Femur (tissue), 1 donor: ENCODE measurements at regions not wholly inside any gene's neighbourhood (a gene's known extent, or its start where the extent isn't known, plus 50 kb on each side); places are given as distances from the start of the nearest gene placed in this dataset.
"Not testable (repeated sequence)": the region's sequence is repeated elsewhere in the genome, so short reads cannot be mapped to it uniquely, and the experiment has no call there.

Source experiments
- DNase-seq: peaks from one replicate; pipeline ENCODE4 v3.0.0-alpha.2; 2017

DNA sequence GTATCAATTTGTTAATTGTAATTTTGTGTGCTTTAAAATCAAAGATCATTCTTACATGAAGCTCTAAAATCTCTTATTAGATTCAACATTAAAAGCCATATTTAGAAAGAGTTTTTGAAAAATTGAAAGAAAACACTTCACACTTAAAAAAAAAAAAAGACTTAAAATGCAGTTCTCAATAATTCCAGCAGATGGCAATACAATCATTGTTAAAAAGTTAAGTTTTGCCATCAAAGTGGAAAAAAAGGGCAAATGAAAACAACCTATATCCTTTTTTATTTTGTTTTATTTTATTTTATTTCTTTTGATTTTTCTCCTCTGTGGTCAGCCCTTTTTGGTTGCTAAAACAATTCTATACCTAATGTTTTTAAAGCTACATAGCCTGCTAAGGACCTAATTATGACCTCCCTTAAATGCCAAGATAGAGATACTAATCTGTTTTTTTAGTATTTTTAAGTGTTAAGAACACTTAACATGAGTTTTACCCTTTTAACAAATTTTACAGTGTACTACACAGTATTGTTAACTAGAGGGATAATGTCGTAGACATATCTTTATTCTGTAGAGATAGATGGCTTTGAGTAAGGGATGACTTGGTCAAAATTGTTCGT is 154.2 kb upstream of the DAB2 start:
- no peak for DNase-seq

DNA sequence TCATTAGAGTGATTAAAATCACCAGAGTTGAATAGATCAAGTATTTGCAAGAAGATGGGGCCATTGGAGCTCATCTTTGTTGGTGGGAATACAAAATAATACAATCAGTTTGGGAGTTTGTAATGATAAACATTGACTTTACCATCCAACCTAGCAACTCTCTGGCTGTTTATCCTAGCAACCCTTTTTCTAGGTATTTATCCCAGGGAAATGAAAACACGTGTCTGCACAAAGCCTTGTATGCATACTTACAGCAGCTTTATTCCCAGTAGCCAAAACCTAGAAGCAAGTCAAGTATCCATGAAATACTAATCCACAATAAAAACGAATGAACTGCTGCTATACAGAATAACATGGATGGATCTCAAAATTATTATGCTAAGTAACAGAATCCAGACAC is 152.7 kb upstream of the DAB2 start:
- no peak for DNase-seq

DNA sequence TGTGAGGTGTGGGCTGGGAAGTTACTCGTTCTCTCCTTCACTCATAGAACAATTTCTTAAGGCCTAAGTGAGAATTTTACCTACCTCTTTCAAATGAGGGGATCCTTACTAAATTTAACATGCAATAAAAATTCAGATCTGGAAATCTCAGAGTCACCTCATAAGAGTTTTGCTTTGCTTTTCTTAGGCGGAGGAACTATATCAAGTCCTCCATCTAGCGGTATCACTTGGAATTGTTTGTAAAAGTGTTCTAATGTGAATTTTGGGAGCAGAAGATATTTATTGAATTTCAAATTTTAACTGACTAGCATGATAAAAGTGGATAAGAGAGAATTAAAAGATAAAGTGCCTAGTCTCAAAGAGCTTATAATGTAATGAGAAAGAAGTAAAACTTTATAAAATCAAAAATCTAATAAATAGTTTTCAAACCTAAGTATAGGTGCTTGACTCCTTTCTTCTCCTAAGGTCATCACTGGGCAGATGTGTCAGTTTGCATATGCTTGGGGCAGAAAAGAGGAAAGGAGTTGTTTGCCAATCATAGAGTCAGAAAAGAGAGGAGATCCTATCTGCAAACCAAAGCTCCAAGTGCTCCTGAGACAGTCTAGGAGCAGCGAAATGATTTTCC is 145.7 kb upstream of the DAB2 start:
- DNase-seq = no peak

DNA sequence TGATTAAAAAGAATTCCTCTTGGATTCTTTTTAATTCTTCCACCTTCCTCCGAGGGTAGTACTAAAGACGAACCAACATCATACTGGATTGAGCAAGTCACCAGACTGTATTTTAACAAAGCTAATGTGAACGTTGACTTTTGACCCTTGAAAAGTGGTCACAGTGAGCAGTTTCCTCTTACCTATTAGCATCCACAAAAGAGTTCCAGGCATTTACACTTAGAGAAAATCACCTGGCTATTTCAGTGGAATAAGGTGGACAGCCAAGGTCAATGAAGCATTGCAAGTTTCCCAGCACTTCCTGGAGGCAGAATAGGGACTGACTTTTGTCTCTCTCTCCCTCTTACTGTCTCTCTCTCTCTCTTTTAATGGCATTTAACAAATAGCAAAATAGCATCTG is 145.1 kb upstream of the DAB2 start:
- no peak for DNase-seq

DNA sequence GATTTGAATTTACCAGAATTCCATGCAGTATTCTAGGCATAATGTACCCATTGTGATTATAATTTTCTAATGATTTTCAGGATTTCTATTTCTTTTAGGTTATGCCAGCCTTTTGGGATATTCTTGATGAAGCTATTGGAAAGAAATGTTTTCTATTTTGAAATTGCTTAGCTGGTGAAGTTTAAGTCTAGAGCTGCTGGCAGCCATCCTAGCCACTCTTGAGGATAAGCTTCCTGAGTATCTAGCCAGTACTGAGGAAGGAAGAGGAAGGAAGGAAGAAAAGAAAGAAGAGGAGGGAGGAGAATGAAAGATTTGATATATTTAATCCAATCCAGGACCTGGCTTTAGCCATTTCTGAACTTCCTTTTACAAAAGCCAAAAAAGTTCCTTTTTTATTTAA is 142.1 kb upstream of the DAB2 start:
- no peak for DNase-seq

DNA sequence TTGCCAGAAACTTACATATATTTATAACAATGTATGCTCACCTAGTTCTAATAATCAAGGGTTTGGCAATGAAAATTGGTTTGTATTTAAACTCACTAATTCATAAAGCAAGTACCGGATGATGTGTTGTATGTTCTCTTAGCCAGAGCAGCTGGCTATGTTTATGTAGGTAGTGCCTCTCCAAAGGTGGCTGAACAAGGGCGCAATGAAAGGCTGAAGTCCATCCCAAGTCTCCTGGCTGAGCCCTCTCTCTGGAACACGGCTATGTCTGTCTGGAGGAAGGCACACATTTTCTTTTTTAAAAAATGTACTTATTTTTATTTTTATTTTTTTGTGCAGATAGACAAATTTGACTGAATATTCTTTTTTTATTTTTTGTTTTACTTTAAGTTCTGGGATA is 141.2 kb upstream of the DAB2 start:
- DNase-seq = no peak

DNA sequence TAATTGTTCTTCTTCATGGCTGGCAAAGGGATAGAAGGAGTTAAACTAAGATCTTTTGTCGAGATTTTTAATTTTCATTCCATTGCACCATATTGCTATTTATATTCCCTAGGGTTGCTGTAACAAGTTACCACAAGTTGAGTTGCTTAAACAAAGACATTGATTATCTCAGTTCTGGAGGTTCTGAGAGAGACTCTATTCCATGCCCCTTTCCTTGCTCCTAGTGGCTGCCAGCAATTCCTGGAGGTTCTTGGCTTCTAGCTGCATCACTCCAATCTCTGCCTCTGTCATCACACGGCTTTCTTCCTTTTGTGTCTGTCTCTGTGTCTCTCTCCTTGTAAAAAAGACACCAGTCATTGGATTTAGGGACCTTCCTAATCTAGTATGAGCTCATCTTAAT is 136.6 kb upstream of the DAB2 start:
- no peak for DNase-seq

DNA sequence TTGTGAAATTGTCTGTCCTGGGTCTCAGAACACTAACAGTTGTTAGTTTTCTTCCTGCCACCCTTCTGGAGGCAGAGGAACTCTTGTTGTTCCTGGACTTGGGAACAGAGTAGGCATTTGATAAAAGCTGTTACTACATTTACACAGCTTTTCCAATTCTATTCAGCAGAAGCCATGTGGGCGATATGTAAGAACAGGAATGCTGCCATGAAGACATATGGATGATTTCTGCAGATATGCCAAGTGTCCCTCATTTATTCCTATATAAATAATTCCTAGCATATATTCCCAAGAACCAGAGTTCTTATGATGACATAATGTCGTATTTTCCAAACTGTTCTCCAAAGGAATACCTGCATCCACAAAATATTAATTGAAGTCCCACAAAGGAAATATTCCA is 135.9 kb upstream of the DAB2 start:
- no peak for DNase-seq

DNA sequence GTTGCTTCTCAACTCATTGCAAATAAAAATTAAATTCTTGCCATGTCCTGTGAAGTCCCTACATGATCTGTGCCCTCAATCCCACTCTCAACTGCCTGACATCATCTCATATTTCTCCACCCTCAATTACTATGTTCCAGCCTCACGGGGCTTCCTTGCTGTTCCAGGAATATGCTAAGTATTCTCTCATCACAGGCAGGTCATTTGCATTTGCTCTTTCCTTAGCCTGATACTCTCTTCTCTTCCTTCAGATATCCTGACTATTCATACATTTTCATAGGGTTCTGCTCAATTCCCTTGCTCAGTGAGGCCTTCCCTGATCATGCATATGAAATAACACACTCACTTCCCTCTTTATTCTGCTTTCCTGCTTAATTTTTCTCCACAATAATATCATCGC is 135.1 kb upstream of the DAB2 start:
- no peak for DNase-seq

DNA sequence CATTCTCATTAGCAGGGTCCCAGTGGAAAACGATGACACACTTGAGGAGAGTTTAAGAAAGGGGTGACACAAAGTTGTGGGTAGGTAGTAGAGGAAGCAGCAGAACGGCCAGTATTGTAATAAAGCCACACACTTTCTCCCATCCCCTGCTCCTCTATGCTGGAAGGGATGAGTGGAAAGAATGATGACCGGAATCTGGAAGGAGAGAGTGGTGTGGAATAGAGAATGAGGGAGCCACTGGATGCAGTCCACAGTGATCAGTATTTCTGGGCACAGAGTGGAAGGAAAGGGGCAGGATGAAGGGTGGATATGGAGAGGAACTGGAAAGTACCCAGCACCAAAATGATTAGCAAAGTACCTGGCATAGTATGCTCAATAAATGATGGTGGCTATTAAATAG is 133.8 kb upstream of the DAB2 start:
- DNase-seq = peak; percentile 58

DNA sequence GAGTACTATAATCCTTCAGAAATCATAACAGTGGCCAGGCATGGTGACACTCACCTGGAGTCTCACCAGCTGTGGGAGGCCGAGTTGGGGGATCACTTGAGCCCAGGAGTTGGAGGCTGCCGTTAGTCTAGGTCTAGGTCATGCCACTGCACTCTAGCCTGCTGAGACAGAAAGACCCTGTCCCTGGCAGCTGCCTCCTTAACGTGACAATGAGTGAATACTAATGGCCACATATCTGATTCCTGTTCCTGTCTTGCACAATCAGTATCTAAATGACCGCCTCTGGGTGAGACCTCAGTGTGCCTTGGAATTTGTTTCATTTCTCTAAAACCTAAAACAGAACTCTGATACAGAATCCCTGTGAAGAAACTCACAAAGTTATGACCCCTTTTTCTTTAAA is 131.0 kb upstream of the DAB2 start:
- no peak for DNase-seq

DNA sequence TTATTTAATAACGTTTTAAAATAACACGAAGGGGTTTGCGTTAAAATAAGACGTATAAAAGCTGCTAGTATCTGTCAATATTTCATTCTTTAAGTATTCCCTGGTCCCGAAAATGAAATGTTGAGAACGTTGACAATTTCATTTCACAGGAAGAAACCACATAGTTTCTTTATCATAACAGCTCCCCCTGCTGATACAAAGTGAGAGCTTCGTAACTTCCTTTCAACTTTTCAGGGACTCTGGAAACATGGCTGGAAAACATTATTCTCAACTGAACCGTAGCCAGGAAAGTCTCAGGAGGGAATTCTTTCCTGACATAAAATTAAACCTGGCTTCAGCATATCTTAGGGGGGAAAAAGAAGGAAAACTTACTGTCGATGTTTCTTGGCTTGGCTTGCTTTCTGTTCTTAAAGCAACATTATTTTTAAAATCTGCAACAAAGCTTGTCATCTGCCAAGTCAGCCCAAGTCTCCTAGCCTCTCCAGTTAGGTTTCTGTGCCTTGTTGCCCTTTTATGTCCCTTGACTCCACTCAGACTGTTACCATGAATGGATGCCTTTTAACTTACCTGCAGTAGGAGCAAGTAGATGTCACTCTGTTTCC is 122.9 kb upstream of the DAB2 start:
- peak; percentile 87 for DNase-seq

DNA sequence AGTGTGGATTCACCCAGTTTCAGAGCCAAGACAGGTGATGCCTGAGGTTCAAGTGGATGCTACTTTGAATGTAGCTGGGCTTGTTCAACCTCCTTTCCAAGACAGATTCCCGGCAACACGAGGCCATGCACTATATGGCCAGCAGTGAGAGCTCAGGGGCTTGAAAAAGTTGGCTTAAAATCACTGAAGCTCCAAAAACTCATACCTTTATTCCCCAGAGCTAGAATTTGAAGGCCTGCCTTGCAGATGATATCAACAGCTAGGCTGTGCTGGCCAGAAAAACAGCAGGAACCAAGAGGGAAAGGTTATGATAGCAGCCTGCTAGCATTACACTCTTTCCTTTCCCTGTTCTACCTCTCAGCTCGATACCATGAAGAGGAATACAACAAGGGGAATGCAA is 120.2 kb upstream of the DAB2 start:
- no peak for DNase-seq

DNA sequence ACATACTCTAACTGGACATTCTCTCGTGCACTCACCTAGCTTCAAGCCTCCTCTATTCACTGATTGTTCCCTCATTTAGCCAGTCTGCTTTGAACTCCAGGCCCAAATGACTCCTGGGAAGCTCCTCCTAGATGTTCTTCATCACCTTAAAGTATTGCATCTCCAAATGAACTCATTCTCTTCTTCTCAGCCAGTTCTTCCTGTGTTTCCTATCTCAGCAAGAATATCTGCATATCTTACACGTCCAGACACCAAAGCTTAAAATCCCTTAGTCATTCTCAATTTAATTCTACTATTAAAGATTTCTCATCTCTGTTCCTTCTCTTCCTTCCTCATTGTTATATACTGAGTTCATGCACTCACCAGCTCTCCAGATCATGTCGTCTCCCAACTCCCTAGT is 118.6 kb upstream of the DAB2 start:
- no peak for DNase-seq

DNA sequence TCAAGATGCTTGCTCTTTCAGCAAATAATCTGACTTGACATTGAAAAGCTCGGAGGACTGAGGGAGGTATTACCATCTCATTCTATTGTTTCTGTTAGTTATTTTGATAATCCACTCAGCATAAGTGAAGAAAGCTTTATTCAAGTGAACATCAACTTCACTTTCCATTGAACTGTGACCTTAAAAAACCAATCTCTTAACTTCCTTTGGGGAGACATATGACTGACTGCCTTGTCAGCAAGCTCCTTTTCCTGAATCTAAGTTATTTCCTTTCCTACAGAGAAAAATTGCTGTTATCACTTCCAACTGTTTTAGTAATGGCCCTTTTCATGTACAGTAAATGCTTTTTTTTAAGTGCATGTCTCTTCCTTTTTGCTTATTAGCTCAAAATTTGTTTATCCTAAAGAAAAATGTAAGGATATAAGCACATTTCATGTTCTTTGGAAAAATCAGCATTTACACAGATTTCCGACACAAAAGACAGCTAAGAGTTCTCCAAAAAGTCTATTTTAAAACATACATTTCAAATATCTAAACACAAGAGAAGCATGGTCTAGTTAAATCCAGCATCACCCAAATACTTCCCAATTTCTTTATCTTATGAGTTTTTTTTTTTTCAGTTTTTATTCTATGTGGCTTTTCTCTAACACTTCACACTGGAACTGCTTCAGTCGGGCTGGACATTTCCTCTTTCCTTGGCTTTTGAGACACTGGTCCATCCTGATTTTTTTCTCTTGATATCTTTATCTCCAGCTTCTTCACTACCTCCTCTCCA is 117.9 kb upstream of the DAB2 start:
- DNase-seq = no peak

DNA sequence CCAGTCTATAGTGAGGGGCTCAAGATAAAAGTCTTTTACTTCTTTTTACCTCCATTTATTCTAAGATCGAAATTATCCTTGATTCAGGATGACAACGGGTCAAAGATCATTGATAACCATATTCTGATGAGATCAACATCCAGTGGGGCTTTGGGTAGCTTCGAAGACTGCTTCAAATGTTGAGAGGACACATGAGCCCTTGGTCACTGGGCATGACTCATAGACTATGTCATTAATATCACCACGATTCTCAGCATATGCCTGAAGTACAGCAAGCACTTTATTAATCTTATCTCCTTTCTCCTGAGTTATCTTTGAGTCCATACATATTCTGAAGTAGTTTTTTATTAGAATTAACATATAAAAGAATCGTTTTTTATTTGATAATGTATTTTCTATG is 117.1 kb upstream of the DAB2 start:
- DNase-seq = no peak

DNA sequence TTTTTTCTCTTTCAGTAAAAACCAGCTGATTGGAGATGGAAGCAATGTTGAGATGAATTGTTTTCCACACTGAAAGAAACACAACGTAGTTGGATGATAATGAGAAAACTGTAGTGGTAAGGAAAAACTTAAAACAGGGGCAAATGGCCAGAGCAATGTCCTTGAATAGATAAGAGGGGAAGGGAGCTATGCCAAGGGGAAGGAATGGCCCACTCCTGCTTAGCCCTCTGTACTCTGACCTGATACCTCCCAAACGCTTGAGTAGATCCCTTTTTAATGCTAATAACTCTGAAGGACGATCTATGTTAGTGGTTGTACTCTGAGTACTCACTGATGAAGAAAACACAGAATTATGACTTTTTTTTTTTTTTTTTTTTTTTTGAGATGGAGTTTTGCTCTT is 114.7 kb upstream of the DAB2 start:
- no peak for DNase-seq

DNA sequence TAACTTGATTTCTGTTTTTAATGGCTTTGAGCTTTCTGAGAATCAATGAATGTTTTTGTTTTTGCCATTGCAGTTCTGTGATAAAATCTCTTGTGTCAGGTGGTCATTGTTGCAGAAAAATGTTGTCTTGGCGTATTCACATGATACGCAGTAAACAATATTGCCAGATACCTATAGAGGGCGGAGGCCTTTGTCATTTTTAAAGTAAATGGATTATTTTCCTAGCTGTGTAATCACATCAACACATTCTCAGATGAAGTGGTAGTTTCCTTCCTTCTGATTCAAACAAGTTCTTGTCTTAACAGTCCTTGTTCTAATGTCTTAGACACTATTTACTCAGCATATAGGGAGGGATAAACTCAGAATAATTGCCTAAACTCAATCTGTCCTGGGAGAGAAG is 109.9 kb upstream of the DAB2 start:
- DNase-seq = no peak

DNA sequence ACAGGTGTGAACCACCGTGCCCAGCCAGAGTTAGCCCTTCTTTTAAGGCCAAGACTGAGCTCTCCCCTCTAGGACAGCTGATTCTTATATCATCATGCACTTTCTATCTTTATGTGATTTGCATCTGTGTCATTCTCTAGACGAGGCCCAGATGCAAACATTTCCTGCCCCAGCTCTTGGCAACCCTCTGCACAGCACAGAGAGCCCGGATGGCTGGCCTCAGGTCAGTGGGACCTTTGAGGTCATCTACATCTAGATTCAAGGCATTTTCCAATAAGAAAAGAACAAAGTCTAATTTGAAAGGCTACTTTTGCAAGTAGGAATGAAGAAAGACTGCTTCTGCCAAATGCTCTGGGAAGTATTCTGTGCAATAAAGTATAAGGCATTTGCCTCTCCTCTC is 109.0 kb upstream of the DAB2 start:
- no peak for DNase-seq

DNA sequence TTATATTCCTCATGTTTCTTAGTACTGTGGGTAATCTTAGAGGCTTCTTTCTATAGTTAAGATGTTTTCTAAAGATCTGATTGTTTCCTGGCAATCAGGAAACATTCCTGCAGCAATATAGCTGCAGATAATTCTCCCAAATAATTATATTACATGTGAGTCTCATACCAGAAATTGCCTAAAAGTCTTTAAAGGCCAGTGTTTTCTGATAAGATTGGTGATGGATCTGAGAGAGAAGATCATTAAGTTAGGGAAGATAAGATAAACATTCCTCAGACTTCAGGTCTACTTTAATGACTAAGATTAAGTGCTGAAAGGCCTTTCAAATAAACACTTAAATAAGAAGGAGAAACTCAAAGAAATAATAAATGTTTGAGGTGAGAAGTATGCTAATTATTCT is 107.7 kb upstream of the DAB2 start:
- DNase-seq = no peak

DNA sequence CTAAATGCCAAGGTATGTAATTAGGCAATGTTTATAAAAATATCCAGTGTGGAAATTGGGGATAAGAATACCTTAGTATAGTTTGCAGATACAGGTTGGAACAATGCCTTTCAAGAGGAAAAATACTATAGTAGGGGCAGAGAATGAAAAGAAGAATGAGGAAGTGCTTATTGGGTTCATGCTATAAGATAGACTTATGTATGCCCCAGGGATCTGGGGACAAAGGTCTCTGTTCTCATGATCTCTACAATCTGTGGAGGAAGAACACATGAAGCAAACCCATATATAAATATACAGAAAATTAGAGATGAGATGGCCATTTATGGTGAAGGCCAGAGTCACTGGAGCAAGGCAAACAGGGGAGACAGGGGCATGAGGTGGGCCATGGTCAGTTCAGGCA is 106.5 kb upstream of the DAB2 start:
- no peak for DNase-seq

DNA sequence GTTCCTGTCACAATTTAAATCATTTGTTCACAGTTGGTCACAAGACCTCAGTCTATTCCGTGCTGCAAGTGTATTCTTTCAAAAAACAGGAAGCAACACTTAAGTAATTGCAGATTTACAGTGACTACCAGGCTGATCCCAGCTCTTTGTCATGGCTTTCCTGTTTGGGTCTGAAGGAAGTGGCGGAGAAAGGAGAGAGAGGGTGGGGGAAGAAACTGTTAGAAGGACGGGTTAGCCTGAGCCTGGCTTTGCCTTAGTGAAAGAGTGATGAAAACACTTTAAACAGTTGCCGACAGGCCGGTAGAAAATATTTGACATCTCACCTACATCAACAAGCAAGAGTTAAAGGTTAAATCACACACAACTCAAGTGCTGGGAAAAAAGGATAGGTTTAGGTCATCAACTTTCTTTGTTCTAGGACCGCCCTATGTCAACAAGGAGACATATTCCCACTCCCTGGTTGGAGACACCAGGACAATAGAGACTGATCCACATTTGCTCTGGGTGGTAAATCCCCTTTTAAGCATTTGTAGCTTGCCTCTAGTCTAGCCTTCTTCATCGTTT is 102.2 kb upstream of the DAB2 start:
- no peak for DNase-seq

DNA sequence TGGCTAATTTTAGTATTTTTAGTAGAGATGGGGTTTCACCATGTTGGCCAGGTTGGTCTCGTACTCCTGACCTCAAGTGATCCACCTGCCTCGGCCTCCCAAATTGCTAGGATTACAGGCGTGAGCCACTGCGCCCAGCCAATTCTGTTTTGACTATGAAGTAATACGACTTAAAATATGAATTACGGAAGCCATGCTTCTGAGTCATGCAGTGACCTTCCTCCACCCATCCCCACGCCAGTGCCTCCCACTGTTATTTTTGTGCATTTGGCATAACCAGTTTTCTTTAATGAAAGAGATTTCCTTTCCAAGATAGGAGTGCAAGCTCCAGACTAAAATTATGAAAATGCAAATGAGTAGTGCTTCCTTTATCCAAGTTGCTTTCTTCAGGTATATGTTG is 101.0 kb upstream of the DAB2 start:
- DNase-seq = not testable (repeated sequence)

DNA sequence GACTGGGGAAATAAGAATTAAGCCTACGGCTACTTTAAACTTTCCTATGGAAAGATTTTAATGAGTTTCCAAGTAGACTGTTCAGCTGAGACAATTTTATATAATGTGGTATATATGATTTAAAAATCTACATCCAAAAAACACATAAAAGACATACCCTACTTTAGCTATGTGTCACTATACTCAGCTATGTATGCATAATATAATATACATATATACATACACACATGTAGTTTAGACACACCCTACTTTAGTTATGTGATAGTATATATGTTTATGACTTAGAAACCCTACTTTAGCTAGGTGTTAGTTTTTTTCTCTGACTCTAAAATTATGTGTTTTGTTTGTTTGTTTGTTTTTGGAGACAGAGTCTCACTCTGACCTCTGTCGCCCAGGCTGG is 100.5 kb upstream of the DAB2 start:
- DNase-seq = no peak
